ENCODE measurements at regions not wholly inside any gene's neighbourhood (a gene's known extent, or its start where the extent isn't known, plus 50 kb on each side); places are given as distances from the start of the nearest gene placed in this dataset.
A peak's percentile ranks its signal among the peaks of the same experiment; 100 is the strongest.
"Not testable (repeated sequence)": the region's sequence is repeated elsewhere in the genome, so short reads cannot be mapped to it uniquely, and the experiment has no call there.

GRCh38 chr7:20466543-20467021 lies 135.9 kb downstream of the ITGB8 start:
- DNase-seq (ENCODE audit: low spot score) = no peak

DNA sequence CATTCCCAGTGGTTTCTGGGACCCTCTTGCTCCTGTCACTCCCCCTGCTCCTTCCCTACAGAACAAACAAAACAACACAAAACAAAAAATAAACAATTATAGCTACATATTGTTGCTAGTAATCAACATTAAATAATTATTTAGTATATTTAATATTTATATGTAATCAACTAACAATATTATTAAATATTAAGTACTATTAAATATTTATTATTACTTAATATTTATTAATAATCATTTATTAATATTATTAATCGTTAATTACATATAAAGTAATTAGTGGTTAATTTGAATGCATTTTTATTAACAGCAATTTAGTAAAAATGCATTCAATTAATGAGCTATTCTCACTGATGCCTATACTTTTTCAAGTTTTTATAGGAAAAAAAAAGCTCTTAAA lies 139.4 kb downstream of the ITGB8 start:
- DNase-seq (ENCODE audit: low spot score) = no peak

- DNase-seq (ENCODE audit: low spot score) = no peak
These were observed 140.0 kb downstream of the ITGB8 start for GRCh38 chr7:20470726-20471125.

DNA sequence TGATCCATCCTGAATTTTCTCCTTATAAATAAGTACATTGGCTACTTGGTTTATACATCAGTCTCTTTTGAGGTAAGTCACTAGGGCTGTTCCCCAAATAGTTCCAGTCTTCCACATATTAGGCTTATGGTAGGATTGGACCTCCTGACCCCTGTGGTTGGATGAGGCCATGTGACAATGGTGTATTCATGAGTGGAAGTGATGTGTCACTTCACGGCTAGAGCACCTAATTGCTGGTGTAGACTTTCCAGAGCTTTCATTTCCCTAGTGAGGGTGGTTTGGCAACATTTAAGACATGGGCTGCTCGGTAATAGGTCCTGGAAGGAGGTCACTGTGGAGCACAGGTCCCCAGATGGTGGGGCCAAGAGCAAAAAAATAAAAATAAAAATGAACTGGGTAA lies 141.2 kb upstream of the ABCB5 start:
- DNase-seq (ENCODE audit: low spot score) = no peak

DNA sequence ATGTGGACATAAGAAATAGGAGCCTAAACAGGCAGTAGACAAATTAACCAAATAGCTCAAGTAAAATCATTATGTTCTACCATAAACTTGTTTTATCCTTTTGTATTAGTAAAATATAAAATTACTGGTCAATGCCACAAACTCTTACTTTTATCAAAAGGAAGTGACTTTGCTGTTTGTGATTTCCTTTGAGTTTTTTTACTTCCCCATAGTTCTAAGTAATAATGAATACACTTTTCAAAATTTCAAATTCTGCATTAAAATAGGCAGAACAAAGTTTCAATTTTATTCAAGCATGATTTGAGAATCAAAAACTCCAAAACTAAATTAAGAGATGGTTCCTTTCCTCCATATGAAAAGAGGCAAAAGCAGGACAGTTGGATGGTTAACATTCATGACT lies 139.7 kb upstream of the ABCB5 start:
- DNase-seq (ENCODE audit: low spot score) = no peak

DNA sequence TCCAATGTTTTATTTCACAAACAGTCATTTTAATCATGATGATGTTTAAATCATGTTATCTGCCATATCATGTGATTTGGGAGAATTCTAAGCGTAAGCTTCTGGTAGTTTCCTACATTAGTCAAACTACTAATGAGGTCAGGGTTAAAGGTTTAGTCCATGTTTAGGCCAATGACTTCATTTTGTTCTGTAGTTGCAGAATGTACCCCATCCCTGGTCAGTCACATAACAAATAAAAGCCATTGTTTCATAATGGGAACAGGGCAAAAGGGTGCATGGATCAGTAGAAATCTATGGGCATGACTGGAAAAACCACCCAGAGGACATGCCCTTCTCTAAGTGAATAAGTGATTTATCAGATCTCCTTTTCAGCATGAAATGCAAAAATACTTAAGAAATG lies 138.4 kb upstream of the ABCB5 start:
- DNase-seq (ENCODE audit: low spot score) = no peak

DNA sequence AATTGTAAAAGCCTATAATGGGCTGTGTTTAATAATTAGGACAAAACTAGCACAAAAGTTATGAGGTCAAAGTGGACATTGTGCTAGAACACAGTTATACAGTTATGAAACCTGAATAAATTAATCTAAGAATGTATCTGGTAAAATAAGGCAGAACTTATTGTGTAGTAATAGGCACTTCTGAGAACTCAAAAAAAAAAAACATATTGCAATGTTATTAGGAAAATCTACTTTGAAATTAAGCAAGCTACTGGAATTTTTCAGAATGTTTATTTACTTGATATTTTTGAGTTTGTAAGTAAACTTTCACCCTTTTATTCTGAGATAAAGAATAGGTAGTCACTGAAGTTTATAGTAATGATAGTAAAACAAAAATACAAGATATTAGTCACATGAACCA lies 135.8 kb upstream of the ABCB5 start:
- DNase-seq (ENCODE audit: low spot score) = no peak

- no peak for DNase-seq (ENCODE audit: low spot score)
These were observed 133.4 kb upstream of the ABCB5 start for GRCh38 chr7:20482071-20482470.

DNA sequence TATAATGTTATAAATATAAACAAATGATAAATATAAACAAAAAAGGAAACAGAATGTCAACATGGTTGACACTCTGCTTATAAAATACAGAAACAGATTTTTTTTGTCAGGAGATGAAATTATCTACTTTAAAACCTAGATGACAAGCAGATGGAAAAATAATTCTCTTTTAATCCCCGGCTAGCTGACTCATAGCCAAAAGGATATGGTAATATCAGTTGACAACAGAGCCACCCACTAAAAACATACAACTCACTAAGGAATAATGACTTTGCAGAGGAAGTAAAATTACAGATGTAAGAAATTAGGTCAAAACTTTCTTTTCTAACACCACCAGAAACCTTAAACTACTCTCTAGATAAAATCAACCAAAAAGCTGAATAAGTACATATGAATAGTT lies 131.1 kb upstream of the ABCB5 start:
- no peak for DNase-seq (ENCODE audit: low spot score)

GRCh38 chr7:20488850-20489249 lies 126.6 kb upstream of the ABCB5 start:
- DNase-seq (ENCODE audit: low spot score) = no peak

DNA sequence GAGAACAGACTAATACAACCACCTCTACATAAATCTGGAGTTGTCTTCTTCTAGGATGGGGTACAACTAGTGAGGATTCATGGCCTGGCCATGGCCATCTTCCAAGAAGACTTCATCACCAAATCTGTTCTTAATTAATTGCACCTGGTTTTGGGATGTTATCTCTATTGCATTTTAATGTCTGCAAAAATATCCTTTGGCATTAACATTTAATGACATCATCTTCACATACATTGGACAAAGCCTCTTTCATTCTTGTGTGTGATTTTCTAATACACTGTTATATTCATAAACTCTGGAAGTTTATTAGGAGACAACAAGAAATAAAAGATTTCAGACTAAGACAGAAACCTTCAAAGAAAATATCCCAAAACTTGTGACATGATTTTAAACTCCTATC lies 124.2 kb upstream of the ABCB5 start:
- no peak for DNase-seq (ENCODE audit: low spot score)

DNA sequence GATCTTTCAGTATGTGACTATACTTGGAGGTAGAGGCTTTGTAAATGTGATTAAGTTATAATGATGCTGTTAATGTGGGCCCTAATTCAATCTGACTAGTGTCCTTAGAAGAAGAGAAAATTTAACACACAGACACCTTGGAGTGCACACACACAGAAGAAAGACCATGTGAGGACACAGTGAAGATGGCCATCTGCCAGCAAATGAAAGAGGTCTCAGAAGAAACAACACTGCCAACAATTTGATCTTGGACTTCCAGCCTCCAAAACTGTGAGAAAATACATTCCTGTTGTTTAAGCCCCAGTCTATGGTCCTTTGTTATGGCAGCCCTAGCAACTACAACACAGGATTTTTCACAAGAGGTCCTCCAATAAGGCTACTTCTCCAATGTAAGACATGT lies 120.9 kb upstream of the ABCB5 start:
- DNase-seq (ENCODE audit: low spot score) = no peak

- not testable (repeated sequence) for DNase-seq (ENCODE audit: low spot score)
These were observed 114.0 kb upstream of the ABCB5 start for GRCh38 chr7:20501473-20501872.

DNA sequence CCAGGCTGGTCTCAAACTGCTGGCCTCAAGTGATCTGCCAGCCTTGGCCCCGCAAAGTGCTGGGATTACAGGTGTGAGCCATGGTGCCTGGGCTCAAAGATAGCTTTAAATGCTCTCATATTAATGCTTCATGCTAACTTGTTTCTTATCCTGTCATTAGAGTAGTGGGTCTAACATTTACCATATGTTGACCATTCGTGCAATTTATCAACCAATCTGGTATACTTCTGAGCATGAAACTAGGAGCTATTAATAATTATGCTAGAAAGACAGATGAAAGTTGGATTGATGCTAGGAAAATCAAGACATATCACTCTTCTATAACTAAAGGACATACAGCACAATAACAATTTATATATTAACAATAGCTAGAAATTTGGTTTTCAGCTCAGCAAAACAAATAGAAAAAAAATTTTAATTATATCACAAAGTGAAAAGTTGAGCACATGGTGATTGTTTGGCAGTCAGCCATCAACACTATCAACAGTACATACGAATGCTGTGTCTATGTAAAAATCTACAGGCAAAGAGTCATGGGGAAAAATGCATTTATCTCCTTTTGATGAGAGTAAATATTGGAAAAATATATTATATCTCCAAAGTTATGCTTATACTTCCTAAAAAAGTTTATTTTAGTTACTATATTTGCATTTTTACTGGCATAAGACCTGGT lies 112.1 kb upstream of the ABCB5 start:
- no peak for DNase-seq (ENCODE audit: low spot score)

GRCh38 chr7:20504060-20504459 lies 111.4 kb upstream of the ABCB5 start:
- no peak for DNase-seq (ENCODE audit: low spot score)

DNA sequence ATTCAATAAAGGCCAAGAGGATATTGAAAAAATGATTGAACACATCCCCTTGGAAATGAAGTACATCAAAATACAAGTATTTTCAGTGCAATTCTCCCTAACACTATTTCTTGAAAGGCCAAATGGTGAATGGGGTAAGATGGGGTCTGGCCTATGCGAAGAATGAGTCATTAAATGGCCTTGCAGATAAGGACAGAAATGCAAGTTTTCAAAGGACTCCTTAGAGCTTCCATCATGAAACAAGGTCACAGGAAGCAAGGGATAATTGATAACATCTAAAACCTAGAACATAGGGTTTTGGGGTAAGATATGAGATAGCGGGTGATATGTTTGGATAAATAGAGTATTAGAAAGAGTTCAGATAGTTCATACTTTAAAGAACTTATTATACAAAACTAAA lies 109.3 kb upstream of the ABCB5 start:
- DNase-seq (ENCODE audit: low spot score) = no peak

DNA sequence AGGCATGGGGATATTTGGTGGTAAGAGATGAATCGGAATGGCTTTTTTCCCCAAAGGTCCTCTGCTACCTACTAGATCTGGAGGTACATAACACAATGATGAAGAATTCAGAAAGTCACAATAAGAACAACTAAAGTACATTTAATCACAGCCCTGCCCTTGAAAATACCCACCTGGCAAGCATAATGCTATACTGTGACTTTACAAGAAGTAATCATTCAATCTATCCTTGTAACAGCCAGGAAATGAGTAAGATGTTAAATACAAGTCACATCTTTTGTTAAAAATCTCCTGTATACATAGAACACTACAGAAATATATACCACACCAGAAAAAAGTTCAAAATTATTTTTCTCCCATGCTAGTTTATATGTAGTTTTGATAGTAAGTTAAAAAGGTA lies 108.3 kb upstream of the ABCB5 start:
- no peak for DNase-seq (ENCODE audit: low spot score)

DNA sequence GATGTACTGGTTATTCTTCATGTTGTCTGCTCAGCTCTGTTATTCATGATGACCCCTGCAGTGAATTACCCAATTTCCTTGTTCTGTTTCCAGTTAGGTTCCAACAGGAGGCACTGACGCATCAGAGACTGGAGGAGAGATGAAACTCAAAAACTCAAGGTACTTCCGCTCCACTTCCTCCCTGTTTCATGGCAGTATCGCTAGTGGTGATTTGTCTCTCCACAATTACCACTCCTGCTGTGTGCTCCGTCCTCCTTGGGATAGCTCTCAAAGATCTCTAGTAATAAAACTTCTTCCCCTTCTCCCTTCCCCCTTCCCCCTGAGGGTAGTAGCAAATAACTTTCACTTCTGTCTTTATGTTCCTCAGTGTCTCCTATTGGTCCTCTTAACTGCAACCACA lies 107.4 kb upstream of the ABCB5 start:
- no peak for DNase-seq (ENCODE audit: low spot score)

GRCh38 chr7:20509892-20510572 lies 105.4 kb upstream of the ABCB5 start:
- DNase-seq (ENCODE audit: low spot score) = no peak

GRCh38 chr7:20510573-20510900 lies 104.9 kb upstream of the ABCB5 start:
- no peak for DNase-seq (ENCODE audit: low spot score)

DNA sequence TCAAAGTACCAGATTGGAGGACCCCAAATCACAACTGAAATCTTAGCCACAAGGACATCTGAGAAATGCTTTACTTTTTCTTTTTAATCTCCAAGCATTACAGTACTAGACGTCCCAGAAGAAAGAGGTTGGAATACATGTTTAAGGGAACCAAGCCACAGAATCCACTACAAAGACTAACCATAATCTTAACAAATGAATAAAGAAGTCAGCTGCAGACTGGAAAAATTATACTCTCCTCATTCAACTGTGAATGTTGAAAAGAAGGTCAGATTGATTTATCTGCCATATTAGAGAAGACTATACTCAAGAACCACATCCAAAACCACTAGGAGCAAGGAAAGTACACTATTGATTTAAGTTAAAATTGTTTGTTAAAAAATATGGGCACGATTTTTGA lies 102.1 kb upstream of the ABCB5 start:
- no peak for DNase-seq (ENCODE audit: low spot score)

DNA sequence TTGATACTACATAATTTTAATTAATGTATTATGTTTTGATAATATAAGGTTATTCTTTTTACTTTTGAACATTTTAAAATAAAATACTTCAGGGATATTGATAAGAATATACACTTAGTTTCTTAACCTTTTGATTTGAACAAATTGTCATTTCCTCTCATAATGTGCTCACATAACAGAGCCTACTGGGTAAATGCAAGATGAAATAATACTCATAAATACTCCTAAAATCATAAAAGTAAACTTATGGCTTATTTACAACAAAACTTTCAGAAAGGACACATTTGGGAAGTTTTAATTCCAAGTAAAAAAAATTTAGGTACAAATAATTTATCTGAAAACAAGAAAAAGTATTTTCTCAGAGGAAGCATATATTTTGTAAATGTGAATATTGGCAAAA lies 101.6 kb upstream of the ABCB5 start:
- DNase-seq (ENCODE audit: low spot score) = no peak

DNA sequence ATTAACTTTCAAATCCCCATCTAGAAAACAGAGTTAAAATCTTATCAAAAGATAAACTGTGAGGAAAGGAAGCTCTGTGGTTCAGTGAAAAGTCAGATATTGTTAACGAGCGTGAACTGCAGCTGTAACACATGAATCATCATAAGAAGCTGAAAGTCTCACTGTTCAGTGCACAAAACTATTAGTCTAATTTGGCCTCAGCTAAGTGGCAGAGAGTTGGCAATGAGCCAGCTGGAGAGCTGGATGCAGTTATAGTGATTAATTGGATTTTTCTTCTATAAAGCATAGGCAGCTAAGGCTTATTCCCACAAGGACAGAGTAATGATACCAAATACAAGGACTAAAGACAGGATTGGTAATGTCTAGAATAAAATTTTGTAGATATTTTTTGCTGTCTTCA lies 101.1 kb upstream of the ABCB5 start:
- DNase-seq (ENCODE audit: low spot score) = peak; percentile 71

DNA sequence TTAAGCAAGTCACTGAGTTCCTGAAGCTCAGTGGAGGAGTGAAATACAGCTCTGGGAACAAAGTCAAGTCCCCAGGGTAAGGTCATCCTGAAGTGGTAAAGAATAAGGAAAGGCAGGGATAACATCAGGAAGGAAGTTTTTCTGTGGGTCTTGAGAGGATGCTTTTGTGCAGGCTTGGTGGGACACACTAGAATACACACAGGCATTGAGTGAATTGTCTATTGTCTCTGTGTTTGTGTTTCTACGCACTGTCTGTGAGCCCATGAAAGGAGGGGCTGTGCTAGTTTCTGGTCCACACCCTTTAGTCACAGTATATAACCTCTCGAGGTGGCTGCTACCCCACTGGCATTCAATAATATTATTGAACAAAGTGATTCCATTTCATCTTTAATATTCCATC lies 95.8 kb upstream of the ABCB5 start:
- DNase-seq (ENCODE audit: low spot score) = no peak
